T47D (cell line): ENCODE measurements at regions not wholly inside any gene's neighbourhood (a gene's known extent, or its start where the extent isn't known, plus 50 kb on each side); places are given as distances from the start of the nearest gene placed in this dataset.
A peak's percentile ranks its signal among the peaks of the same experiment; 100 is the strongest.

ENCODE experiments used
- DNase-seq, 2 experiments: peaks; one replicate each; pipeline versions ENCODE4 v3.0.0 to v3.0.0-alpha.2; 2011 to 2012; ENCODE audit warnings: low read depth in 1 of 2, low spot score in 1 of 2
- JUND ChIP-seq: IDR thresholded peaks from 2 replicates; pipeline ENCODE4 v1.6.1; 2012; ENCODE audit warnings: low read depth
- in situ Hi-C: cut with HindIII; loops from 2 replicates; pipeline ENCODE4 v1.10.0; 2016; ENCODE audit warnings: low sequenced_read_pairs, low pct_unique_long_range_greater_than_20kb

- DNase-seq: no peak
- no peak for TF ChIP-seq JUND
- in situ Hi-C loops: no loop called here
These were observed 250.4 kb upstream of the SORL1-AS1 start for GRCh38 chr11:121703201-121703600.

GRCh38 chr11:121700968-121701367 is 248.2 kb upstream of the SORL1-AS1 start:
- no peak for TF ChIP-seq JUND
- in situ Hi-C loops: no loop called here
- no peak for DNase-seq

- in situ Hi-C loops: no loop called here
- DNase-seq: no peak
- TF ChIP-seq JUND: no peak
These were observed 247.0 kb upstream of the SORL1-AS1 start for GRCh38 chr11:121699801-121700200.

GRCh38 chr11:121696931-121697670 is 244.3 kb upstream of the SORL1-AS1 start:
- in situ Hi-C loops: no loop called here
- no peak for DNase-seq
- no peak for TF ChIP-seq JUND

- no peak for TF ChIP-seq JUND
- DNase-seq: no peak
- in situ Hi-C loops: no loop called here
These were observed 243.6 kb upstream of the SORL1-AS1 start for GRCh38 chr11:121696177-121696871.

- TF ChIP-seq JUND: no peak
- in situ Hi-C loops: no loop called here
- DNase-seq: no peak
These were observed 239.5 kb upstream of the SORL1-AS1 start for GRCh38 chr11:121692236-121692635.

GRCh38 chr11:121688860-121689614 is 236.3 kb upstream of the SORL1-AS1 start:
- TF ChIP-seq JUND: 0 out of 2 replicates have a peak, but pooled peaks have one; percentile 40
- in situ Hi-C loops: no loop called here
- DNase-seq: peak in 1 of 2 experiments; percentile 47

- in situ Hi-C loops: no loop called here
- TF ChIP-seq JUND: no peak
- DNase-seq: peak in 1 of 2 experiments; percentile 33
These were observed 235.3 kb upstream of the SORL1-AS1 start for GRCh38 chr11:121688055-121688491.

- no peak for TF ChIP-seq JUND
- in situ Hi-C loops: no loop called here
- no peak for DNase-seq
These were observed 231.0 kb upstream of the SORL1-AS1 start for GRCh38 chr11:121683791-121684190.
